ENCODE measurements at regions not wholly inside any gene's neighbourhood (a gene's known extent, or its start where the extent isn't known, plus 50 kb on each side); places are given as distances from the start of the nearest gene placed in this dataset.

GRCh38 chr12:87930033-87930432, 99.2 kb downstream of the C12orf50 start:
- Histone ChIP-seq H3K4me1 (ENCODE audit: control insufficient read depth, low read depth, low read length) (no peaks in the 10 kb centered on the region), H2BK120ac (ENCODE audit: low read depth, low read length) (no peak overlapping the region), H3K4me3 (ENCODE audit: low read length) (no peak overlapping the region), H3K23ac (ENCODE audit: low read length) (no peak overlapping the region), H2BK5ac (ENCODE audit: low read length) (no peak overlapping the region), H3K79me1 (ENCODE audit: low read length) (no peaks in the 10 kb centered on the region), H2BK15ac (replicated peaks; ENCODE audit: low read depth) (no peak overlapping the region), H4K8ac (ENCODE audit: low read depth, low read length) (no peak overlapping the region), H3K4ac (ENCODE audit: low read depth, low read length) (no peak overlapping the region), H3K18ac (ENCODE audit: low read length) (no peak overlapping the region), H3K79me2 (ENCODE audit: control insufficient read depth, insufficient read depth, low read length) (no peaks in the 10 kb centered on the region), H3K9ac (ENCODE audit: low read length) (no peak overlapping the region), H3K27ac (ENCODE audit: low read depth, low read length) (no peak overlapping the region), H4K5ac (ENCODE audit: low read length) (no peak overlapping the region), H3K4me2 (ENCODE audit: low read length) (no peak overlapping the region), H3K27me3 (ENCODE audit: insufficient read depth, low read length, poor library complexity) (no peaks in the 10 kb centered on the region), H3K56ac (ENCODE audit: low read length) (no peak overlapping the region), H3K36me3 (ENCODE audit: control insufficient read depth, insufficient read depth, low read length) (no peaks in the 10 kb centered on the region), H2AK5ac (ENCODE audit: low read length) (no peak overlapping the region)
- no peak for DNase-seq
- no CpG with 5 or more reads among the region's 2 CpGs for WGBS (ENCODE audit: extremely low coverage, insufficient coverage, low lambda C conversion rate)

- H2BK15ac ChIP-seq (replicated peaks; ENCODE audit: low read depth), result no peak overlapping the region
- no peak overlapping the region for H3K4me3 ChIP-seq (ENCODE audit: low read length)
- no peak overlapping the region for H2BK120ac ChIP-seq (ENCODE audit: low read depth, low read length)
- H2BK5ac ChIP-seq (ENCODE audit: low read length), result no peak overlapping the region
- H3K23ac ChIP-seq (ENCODE audit: low read length), result no peak overlapping the region
- no peaks in the 10 kb centered on the region for H3K79me2 ChIP-seq (ENCODE audit: control insufficient read depth, insufficient read depth, low read length)
- H4K5ac ChIP-seq (ENCODE audit: low read length), result no peak overlapping the region
- no peak overlapping the region for H3K9ac ChIP-seq (ENCODE audit: low read length)
- no peak overlapping the region for H3K18ac ChIP-seq (ENCODE audit: low read length)
- no peak overlapping the region for H4K8ac ChIP-seq (ENCODE audit: low read depth, low read length)
- no peak overlapping the region for H3K4ac ChIP-seq (ENCODE audit: low read depth, low read length)
- no peak overlapping the region for H3K27ac ChIP-seq (ENCODE audit: low read depth, low read length)
- no peak overlapping the region for H3K56ac ChIP-seq (ENCODE audit: low read length)
- H3K27me3 ChIP-seq (ENCODE audit: insufficient read depth, low read length, poor library complexity), result no peaks in the 10 kb centered on the region
- no peak for DNase-seq
- H3K4me1 ChIP-seq (ENCODE audit: control insufficient read depth, low read depth, low read length), result no peaks in the 10 kb centered on the region
- H3K79me1 ChIP-seq (ENCODE audit: low read length), result no peaks in the 10 kb centered on the region
- H2AK5ac ChIP-seq (ENCODE audit: low read length), result no peak overlapping the region
- no CpG with 5 or more reads among the region's 2 CpGs for WGBS (ENCODE audit: extremely low coverage, insufficient coverage, low lambda C conversion rate)
- H3K36me3 ChIP-seq (ENCODE audit: control insufficient read depth, insufficient read depth, low read length), result no peaks in the 10 kb centered on the region
- no peak overlapping the region for H3K4me2 ChIP-seq (ENCODE audit: low read length)
These were observed 99.9 kb downstream of the C12orf50 start for GRCh38 chr12:87929346-87929745.

GRCh38 chr12:87928031-87928430, 101.2 kb downstream of the C12orf50 start:
- H3K23ac ChIP-seq (ENCODE audit: low read length), result no peak overlapping the region
- no peak for DNase-seq
- H3K27ac ChIP-seq (ENCODE audit: low read depth, low read length), result no peak overlapping the region
- no peak overlapping the region for H2BK5ac ChIP-seq (ENCODE audit: low read length)
- no peak overlapping the region for H3K4ac ChIP-seq (ENCODE audit: low read depth, low read length)
- H3K4me2 ChIP-seq (ENCODE audit: low read length), result no peak overlapping the region
- no peak overlapping the region for H2BK15ac ChIP-seq (replicated peaks; ENCODE audit: low read depth)
- H3K36me3 ChIP-seq (ENCODE audit: control insufficient read depth, insufficient read depth, low read length), result no peaks in the 10 kb centered on the region
- no peak overlapping the region for H4K8ac ChIP-seq (ENCODE audit: low read depth, low read length)
- H3K79me2 ChIP-seq (ENCODE audit: control insufficient read depth, insufficient read depth, low read length), result no peaks in the 10 kb centered on the region
- no peak overlapping the region for H3K4me3 ChIP-seq (ENCODE audit: low read length)
- H3K27me3 ChIP-seq (ENCODE audit: insufficient read depth, low read length, poor library complexity), result no peaks in the 10 kb centered on the region
- H3K9ac ChIP-seq (ENCODE audit: low read length), result no peak overlapping the region
- no peak overlapping the region for H2BK120ac ChIP-seq (ENCODE audit: low read depth, low read length)
- H4K5ac ChIP-seq (ENCODE audit: low read length), result no peak overlapping the region
- no peak overlapping the region for H3K18ac ChIP-seq (ENCODE audit: low read length)
- no peak overlapping the region for H2AK5ac ChIP-seq (ENCODE audit: low read length)
- no CpG with 5 or more reads among the region's 1 CpG for WGBS (ENCODE audit: extremely low coverage, insufficient coverage, low lambda C conversion rate)
- H3K4me1 ChIP-seq (ENCODE audit: control insufficient read depth, low read depth, low read length), result no peaks in the 10 kb centered on the region
- no peak overlapping the region for H3K56ac ChIP-seq (ENCODE audit: low read length)
- H3K79me1 ChIP-seq (ENCODE audit: low read length), result no peaks in the 10 kb centered on the region

- no peaks in the 10 kb centered on the region for H3K79me1 ChIP-seq (ENCODE audit: low read length)
- H3K27me3 ChIP-seq (ENCODE audit: insufficient read depth, low read length, poor library complexity), result no peaks in the 10 kb centered on the region
- H3K4me2 ChIP-seq (ENCODE audit: low read length), result no peak overlapping the region
- no peak overlapping the region for H3K4ac ChIP-seq (ENCODE audit: low read depth, low read length)
- H3K36me3 ChIP-seq (ENCODE audit: control insufficient read depth, insufficient read depth, low read length), result no peaks in the 10 kb centered on the region
- H4K8ac ChIP-seq (ENCODE audit: low read depth, low read length), result no peak overlapping the region
- no peak overlapping the region for H3K27ac ChIP-seq (ENCODE audit: low read depth, low read length)
- H3K4me3 ChIP-seq (ENCODE audit: low read length), result no peak overlapping the region
- no peaks in the 10 kb centered on the region for H3K4me1 ChIP-seq (ENCODE audit: control insufficient read depth, low read depth, low read length)
- H2AK5ac ChIP-seq (ENCODE audit: low read length), result no peak overlapping the region
- H2BK120ac ChIP-seq (ENCODE audit: low read depth, low read length), result no peak overlapping the region
- H2BK5ac ChIP-seq (ENCODE audit: low read length), result no peak overlapping the region
- WGBS (ENCODE audit: extremely low coverage, insufficient coverage, low lambda C conversion rate), result no CpG with 5 or more reads among the region's 2 CpGs
- no peak overlapping the region for H3K23ac ChIP-seq (ENCODE audit: low read length)
- H3K9ac ChIP-seq (ENCODE audit: low read length), result no peak overlapping the region
- no peak overlapping the region for H2BK15ac ChIP-seq (replicated peaks; ENCODE audit: low read depth)
- DNase-seq, result no peak
- no peak overlapping the region for H3K18ac ChIP-seq (ENCODE audit: low read length)
- H3K56ac ChIP-seq (ENCODE audit: low read length), result no peak overlapping the region
- no peaks in the 10 kb centered on the region for H3K79me2 ChIP-seq (ENCODE audit: control insufficient read depth, insufficient read depth, low read length)
- H4K5ac ChIP-seq (ENCODE audit: low read length), result no peak overlapping the region
These were observed 104.2 kb downstream of the C12orf50 start for GRCh38 chr12:87925021-87925420.

- no peak overlapping the region for H2AK5ac ChIP-seq (ENCODE audit: low read length)
- H3K9ac ChIP-seq (ENCODE audit: low read length), result no peak overlapping the region
- H4K5ac ChIP-seq (ENCODE audit: low read length), result no peak overlapping the region
- H3K27ac ChIP-seq (ENCODE audit: low read depth, low read length), result no peak overlapping the region
- no peak overlapping the region for H3K23ac ChIP-seq (ENCODE audit: low read length)
- H3K56ac ChIP-seq (ENCODE audit: low read length), result no peak overlapping the region
- H3K36me3 ChIP-seq (ENCODE audit: control insufficient read depth, insufficient read depth, low read length), result no peaks in the 10 kb centered on the region
- no peak overlapping the region for H2BK5ac ChIP-seq (ENCODE audit: low read length)
- no peak overlapping the region for H3K18ac ChIP-seq (ENCODE audit: low read length)
- no peaks in the 10 kb centered on the region for H3K27me3 ChIP-seq (ENCODE audit: insufficient read depth, low read length, poor library complexity)
- H3K4me2 ChIP-seq (ENCODE audit: low read length), result no peak overlapping the region
- H3K4me3 ChIP-seq (ENCODE audit: low read length), result no peak overlapping the region
- no peak for DNase-seq
- no peak overlapping the region for H2BK120ac ChIP-seq (ENCODE audit: low read depth, low read length)
- H3K79me1 ChIP-seq (ENCODE audit: low read length), result no peaks in the 10 kb centered on the region
- no peak overlapping the region for H4K8ac ChIP-seq (ENCODE audit: low read depth, low read length)
- H3K79me2 ChIP-seq (ENCODE audit: control insufficient read depth, insufficient read depth, low read length), result no peaks in the 10 kb centered on the region
- no peak overlapping the region for H2BK15ac ChIP-seq (replicated peaks; ENCODE audit: low read depth)
- H3K4ac ChIP-seq (ENCODE audit: low read depth, low read length), result no peak overlapping the region
- no peaks in the 10 kb centered on the region for H3K4me1 ChIP-seq (ENCODE audit: control insufficient read depth, low read depth, low read length)
These were observed 105.1 kb downstream of the C12orf50 start for GRCh38 chr12:87924149-87924548.

- Histone ChIP-seq H4K5ac (ENCODE audit: low read length) (no peak overlapping the region), H3K23ac (ENCODE audit: low read length) (no peak overlapping the region), H3K27ac (ENCODE audit: low read depth, low read length) (no peak overlapping the region), H3K18ac (ENCODE audit: low read length) (no peak overlapping the region), H3K4ac (ENCODE audit: low read depth, low read length) (no peak overlapping the region), H3K9ac (ENCODE audit: low read length) (no peak overlapping the region), H3K4me3 (ENCODE audit: low read length) (no peak overlapping the region), H3K4me2 (ENCODE audit: low read length) (no peak overlapping the region), H3K36me3 (ENCODE audit: control insufficient read depth, insufficient read depth, low read length) (no peaks in the 10 kb centered on the region), H2BK5ac (ENCODE audit: low read length) (no peak overlapping the region), H4K8ac (ENCODE audit: low read depth, low read length) (no peak overlapping the region), H3K56ac (ENCODE audit: low read length) (no peak overlapping the region), H2BK15ac (replicated peaks; ENCODE audit: low read depth) (no peak overlapping the region), H3K27me3 (ENCODE audit: insufficient read depth, low read length, poor library complexity) (no peaks in the 10 kb centered on the region), H2BK120ac (ENCODE audit: low read depth, low read length) (no peak overlapping the region), H3K4me1 (ENCODE audit: control insufficient read depth, low read depth, low read length) (no peaks in the 10 kb centered on the region), H3K79me1 (ENCODE audit: low read length) (no peaks in the 10 kb centered on the region), H2AK5ac (ENCODE audit: low read length) (no peak overlapping the region), H3K79me2 (ENCODE audit: control insufficient read depth, insufficient read depth, low read length) (no peaks in the 10 kb centered on the region)
- DNase-seq, result no peak
- WGBS (ENCODE audit: extremely low coverage, insufficient coverage, low lambda C conversion rate), result no CpG with 5 or more reads among the region's 3 CpGs
These were observed 105.8 kb downstream of the C12orf50 start for GRCh38 chr12:87923361-87923760.

Data from mesendoderm (in vitro differentiated cells).